Tibial nerve (tissue), 4 donors: ENCODE measurements at regions not wholly inside any gene's neighbourhood (a gene's known extent, or its start where the extent isn't known, plus 50 kb on each side); places are given as distances from the start of the nearest gene placed in this dataset.
A peak's percentile ranks its signal among the peaks of the same experiment; 100 is the strongest.

Source experiments
- DNase-seq, 2 donors: peaks; one replicate each; pipeline ENCODE4 v3.0.0-alpha.2; 2019; ENCODE audit warnings: low spot score in 2 of 2
- H3K27ac ChIP-seq, 4 donors: fragments of 200-600 bp; sonication (generic) in 3 of 4; one replicate each; pipeline ENCODE4 v1.5.1; 2017 to 2019; ENCODE audit warnings: mild to moderate bottlenecking in 1 of 4
- H3K27me3 ChIP-seq, 2 donors: fragments of 200-600 bp; sonication (generic) in 1 of 2; one replicate each; pipeline versions ENCODE4 v1.5.1 to v1.6.0; 2017 to 2019
- H3K36me3 ChIP-seq, 3 donors: fragments of 200-600 bp; sonication (generic); one replicate each; pipeline ENCODE4 v1.5.1; 2018 to 2019
- H3K4me1 ChIP-seq, 4 donors: fragments of 200-600 bp; sonication (generic) in 3 of 4; one replicate each; pipeline ENCODE4 v1.5.1; 2017 to 2019
- H3K4me3 ChIP-seq, 4 donors: fragments of 200-600 bp; sonication (generic) in 3 of 4; one replicate each; pipeline ENCODE4 v1.5.1; 2017 to 2019; ENCODE audit warnings: mild to moderate bottlenecking in 1 of 4, moderate library complexity in 1 of 4
- H3K9me3 ChIP-seq, 4 donors: fragments of 200-600 bp; sonication (generic) in 3 of 4; one replicate each; pipeline ENCODE4 v1.5.1; 2017 to 2019
- CTCF ChIP-seq, 5 experiments: fragments of 200-600 bp in 3 of 5; fragments of 450-650 bp in 2 of 5; sonication (generic) in 3 of 5; IDR thresholded peaks; one replicate each; pipeline ENCODE4 v1.5.1; 2016 to 2019; ENCODE audit warnings: antibody characterized with exemption in 5 of 5, mild to moderate bottlenecking in 3 of 5, moderate library complexity in 2 of 5
- EP300 ChIP-seq, 2 donors: sonication (generic); formaldehyde crosslinking; IDR thresholded peaks; one replicate each; pipeline ENCODE4 v1.6.1; 2017; ENCODE audit warnings: antibody characterized with exemption in 2 of 2, mild to moderate bottlenecking in 1 of 2
- POLR2A ChIP-seq, 2 donors: fragments of 450-650 bp; IDR thresholded peaks; one replicate each; pipeline ENCODE4 v1.6.1; 2017; ENCODE audit warnings: antibody characterized with exemption in 2 of 2, mild to moderate bottlenecking in 2 of 2, moderate library complexity in 2 of 2
- WGBS, 2 donors: methylation state at CpG; one replicate each; pipeline ENCODE4 v1.1.5; 2018; 5-methylcytosine and 5-hydroxymethylcytosine counted together

GRCh38 chr5:15124461-15124860 lies 252.9 kb upstream of the ANKH start:
- Histone ChIP-seq H3K36me3 (no peaks in the 10 kb centered on the region), H3K4me1 (no peaks in the 10 kb centered on the region), H3K4me3 (no peak overlapping the region), H3K27me3 (no peaks in the 10 kb centered on the region), H3K27ac (no peak overlapping the region), H3K9me3 (peaks cover 0 to 5% (median 0%) of the 10 kb centered on the region in 4 donors)
- TF ChIP-seq CTCF (IDR thresholded peaks at IDR 0.05), result no peak
- DNase-seq, result no peak
- 34 to 44% methylated on average over 3 of the region's 3 CpGs for WGBS, 2 donors

GRCh38 chr5:15117688-15118087 lies 246.1 kb upstream of the ANKH start:
- Histone ChIP-seq H3K36me3 (no peaks in the 10 kb centered on the region), H3K27ac (no peak overlapping the region), H3K4me1 (peaks cover 0 to 4% (median 0%) of the 10 kb centered on the region in 4 donors), H3K9me3 (no peaks in the 10 kb centered on the region), H3K27me3 (no peaks in the 10 kb centered on the region), H3K4me3 (no peak overlapping the region)
- TF ChIP-seq POLR2A (IDR thresholded peaks at IDR 0.05) (no peak), EP300 (IDR thresholded peaks at IDR 0.05) (no peak)
- 30 to 37% methylated on average over 5 of the region's 5 CpGs for WGBS, 2 donors
- no peak for DNase-seq

- DNase-seq, result no peak
- 44 to 56% methylated on average over 5 of the region's 5 CpGs for WGBS, 2 donors
- TF ChIP-seq EP300 (IDR thresholded peaks at IDR 0.05) (no peak), POLR2A (IDR thresholded peaks at IDR 0.05) (no peak), CTCF (IDR thresholded peaks at IDR 0.05) (no peak)
Observed at GRCh38 chr5:15116996-15117395, 245.4 kb upstream of the ANKH start.

GRCh38 chr5:15106530-15107283 lies 235.1 kb upstream of the ANKH start:
- no peaks in the 10 kb centered on the region for H3K9me3 ChIP-seq
- no peak overlapping the region for H3K4me3 ChIP-seq
- H3K36me3 ChIP-seq, result no peaks in the 10 kb centered on the region
- no peak overlapping the region for H3K27ac ChIP-seq
- H3K4me1 ChIP-seq, result peaks cover 0 to 4% (median 0%) of the 10 kb centered on the region in 4 donors
- 91 to 100% methylated on average over 2 of the region's 2 CpGs for WGBS, 2 donors
- no peak for DNase-seq
- TF ChIP-seq CTCF (IDR thresholded peaks at IDR 0.05), result no peak
- TF ChIP-seq POLR2A (IDR thresholded peaks at IDR 0.05), result no peak
- no peak for TF ChIP-seq EP300 (IDR thresholded peaks at IDR 0.05)
- H3K27me3 ChIP-seq, result no peaks in the 10 kb centered on the region

More at GRCh38 chr5:15116996-15117395, 245.4 kb upstream of the ANKH start:
- H3K4me3 ChIP-seq, result no peak overlapping the region
- no peaks in the 10 kb centered on the region for H3K9me3 ChIP-seq
- H3K27ac ChIP-seq, result no peak overlapping the region
- H3K36me3 ChIP-seq, result no peaks in the 10 kb centered on the region
- H3K27me3 ChIP-seq, result no peaks in the 10 kb centered on the region
- H3K4me1 ChIP-seq, result peaks cover 0 to 4% (median 0%) of the 10 kb centered on the region in 4 donors

GRCh38 chr5:15105799-15106393 lies 234.3 kb upstream of the ANKH start:
- Histone ChIP-seq H3K27ac (no peak overlapping the region), H3K36me3 (no peaks in the 10 kb centered on the region), H3K27me3 (no peaks in the 10 kb centered on the region), H3K9me3 (peaks cover 0 to 6% (median 0%) of the 10 kb centered on the region in 4 donors), H3K4me1 (peaks cover 0 to 4% (median 0%) of the 10 kb centered on the region in 4 donors), H3K4me3 (no peak overlapping the region)
- 44 to 47% methylated on average over 2 of the region's 2 CpGs for WGBS, 2 donors
- DNase-seq, result peak; percentile 25 to 53
- peak; percentile 54 to 68 (median 65) for TF ChIP-seq CTCF (IDR thresholded peaks at IDR 0.05)
- TF ChIP-seq POLR2A (IDR thresholded peaks at IDR 0.05), result no peak
- no peak for TF ChIP-seq EP300 (IDR thresholded peaks at IDR 0.05)
